ENCODE measurements at regions not wholly inside any gene's neighbourhood (a gene's known extent, or its start where the extent isn't known, plus 50 kb on each side); places are given as distances from the start of the nearest gene placed in this dataset.
"Not testable (repeated sequence)": the region's sequence is repeated elsewhere in the genome, so short reads cannot be mapped to it uniquely, and the experiment has no call there.

DNA sequence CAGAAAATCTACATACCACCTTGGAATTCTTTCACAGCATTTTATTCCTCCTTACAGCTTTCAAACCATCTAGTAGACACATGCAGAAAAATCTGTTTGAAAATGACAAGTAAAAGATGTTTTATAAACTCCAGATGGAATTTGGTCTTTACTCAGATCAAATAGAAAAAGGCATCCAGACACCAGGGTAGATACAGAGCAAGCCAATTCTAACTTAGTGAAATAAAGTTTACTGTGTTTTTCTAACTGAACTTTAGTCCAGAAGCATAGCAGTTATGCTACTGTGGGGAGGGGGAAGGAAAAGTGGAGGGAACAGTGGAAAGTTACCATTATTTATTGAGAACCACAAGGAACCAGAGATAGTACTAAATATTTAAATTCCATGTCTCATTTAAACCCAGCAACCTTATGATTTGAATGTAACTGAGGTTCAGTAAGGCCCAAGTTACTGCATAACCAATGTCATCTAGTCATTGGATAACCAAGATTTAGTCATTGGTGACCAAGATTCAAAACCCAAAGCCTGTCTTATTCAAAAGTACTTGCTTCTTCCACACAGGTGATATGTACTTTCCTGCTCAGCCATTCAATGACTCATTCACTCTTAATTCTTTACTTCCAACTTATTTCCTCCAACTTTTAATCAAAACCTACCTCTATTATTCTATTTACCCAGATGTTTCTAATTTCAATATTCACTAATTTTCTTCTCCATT, 57.7 kb downstream of the RAD51AP2 start:
- in situ Hi-C loops (cut with HindIII; ENCODE audit: low pct_ligation_motif_present, low sequenced_read_pairs), result no loop called here
- no peak for DNase-seq
- Histone ChIP-seq H3K4me3 (ENCODE audit: low read depth, low read length) (no peak overlapping the region), H3K36me3 (replicated peaks) (no peaks in the 10 kb centered on the region), H3K27ac (no peak overlapping the region), H3K27me3 (replicated peaks) (no peaks in the 10 kb centered on the region)
- TF ChIP-seq, protein P1, sequence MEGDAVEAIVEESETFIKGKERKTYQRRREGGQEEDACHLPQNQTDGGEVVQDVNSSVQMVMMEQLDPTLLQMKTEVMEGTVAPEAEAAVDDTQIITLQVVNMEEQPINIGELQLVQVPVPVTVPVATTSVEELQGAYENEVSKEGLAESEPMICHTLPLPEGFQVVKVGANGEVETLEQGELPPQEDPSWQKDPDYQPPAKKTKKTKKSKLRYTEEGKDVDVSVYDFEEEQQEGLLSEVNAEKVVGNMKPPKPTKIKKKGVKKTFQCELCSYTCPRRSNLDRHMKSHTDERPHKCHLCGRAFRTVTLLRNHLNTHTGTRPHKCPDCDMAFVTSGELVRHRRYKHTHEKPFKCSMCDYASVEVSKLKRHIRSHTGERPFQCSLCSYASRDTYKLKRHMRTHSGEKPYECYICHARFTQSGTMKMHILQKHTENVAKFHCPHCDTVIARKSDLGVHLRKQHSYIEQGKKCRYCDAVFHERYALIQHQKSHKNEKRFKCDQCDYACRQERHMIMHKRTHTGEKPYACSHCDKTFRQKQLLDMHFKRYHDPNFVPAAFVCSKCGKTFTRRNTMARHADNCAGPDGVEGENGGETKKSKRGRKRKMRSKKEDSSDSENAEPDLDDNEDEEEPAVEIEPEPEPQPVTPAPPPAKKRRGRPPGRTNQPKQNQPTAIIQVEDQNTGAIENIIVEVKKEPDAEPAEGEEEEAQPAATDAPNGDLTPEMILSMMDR (IDR thresholded peaks at IDR 0.05; ENCODE audit: low read depth, low read length, missing control alignments), result no peak

DNA sequence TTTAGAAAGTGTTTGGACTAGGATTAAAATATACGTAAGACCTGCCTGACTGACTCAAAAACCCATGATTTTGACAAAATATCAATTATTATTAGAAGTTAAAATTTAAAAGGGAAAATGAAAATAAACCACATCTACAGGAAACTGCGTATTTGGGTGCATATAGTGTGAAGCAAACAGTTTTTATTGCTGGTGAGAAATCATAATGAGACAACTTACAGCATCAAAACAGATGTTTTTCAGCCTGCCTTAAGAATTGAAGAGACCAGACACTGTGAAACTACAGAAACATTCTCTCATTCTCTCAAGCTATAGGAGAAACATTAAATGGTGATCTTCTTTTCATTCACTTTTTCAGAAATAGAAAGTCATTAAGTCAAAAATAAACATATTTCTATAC, 62.9 kb downstream of the RAD51AP2 start:
- Histone ChIP-seq H3K27ac (no peak overlapping the region), H3K27me3 (replicated peaks) (no peaks in the 10 kb centered on the region), H3K4me3 (ENCODE audit: low read depth, low read length) (no peak overlapping the region), H3K36me3 (replicated peaks) (no peaks in the 10 kb centered on the region)
- TF ChIP-seq, protein P1 (IDR thresholded peaks at IDR 0.05; ENCODE audit: low read depth, low read length, missing control alignments), result no peak
- DNase-seq, result no peak
- in situ Hi-C loops (cut with HindIII; ENCODE audit: low pct_ligation_motif_present, low sequenced_read_pairs), result no loop called here

DNA sequence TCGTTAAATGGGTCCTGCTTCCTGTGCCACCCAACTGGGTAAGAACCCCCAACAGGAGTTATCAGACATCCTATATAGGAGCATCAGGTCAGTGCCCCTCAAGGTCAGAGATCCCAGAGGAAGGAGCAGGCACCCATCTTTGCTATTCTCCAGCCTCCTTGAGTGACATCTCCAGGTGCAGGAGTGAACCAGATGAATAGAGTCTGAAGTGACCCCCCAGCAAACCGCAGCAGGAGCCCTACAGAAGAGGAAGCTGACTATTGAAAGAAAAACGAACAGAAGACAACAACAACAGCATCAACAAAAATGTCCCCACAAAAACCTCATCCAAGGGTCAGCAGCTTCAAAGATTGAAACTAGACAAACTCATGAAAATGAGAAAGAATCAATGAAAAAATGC, 72.0 kb downstream of the RAD51AP2 start:
- in situ Hi-C loops (cut with HindIII; ENCODE audit: low pct_ligation_motif_present, low sequenced_read_pairs); H3K27ac ChIP-seq; H3K4me3 ChIP-seq (ENCODE audit: low read depth, low read length); H3K36me3 ChIP-seq (replicated peaks); DNase-seq; H3K27me3 ChIP-seq (replicated peaks): not testable (repeated sequence)

DNA sequence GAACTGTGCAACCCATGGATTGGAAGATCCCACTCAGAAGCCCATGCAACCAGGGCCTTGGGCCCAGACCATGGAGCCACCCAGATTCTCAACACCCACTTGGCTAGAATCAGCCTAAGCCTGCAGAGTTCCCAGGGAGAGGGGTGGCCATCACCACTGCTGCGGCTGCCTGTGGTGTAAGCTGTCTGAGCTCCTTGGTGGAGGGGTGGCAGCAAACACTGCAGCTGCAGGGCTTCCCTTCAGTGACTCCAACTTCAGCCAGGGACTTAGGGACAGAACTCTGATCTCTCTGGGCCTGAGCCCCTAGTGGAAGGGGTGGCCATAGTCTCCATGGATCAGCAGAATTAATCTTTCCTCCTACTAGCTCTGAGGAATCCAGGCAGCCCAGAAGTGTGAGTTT, 72.5 kb downstream of the RAD51AP2 start:
- Histone ChIP-seq H3K36me3 (replicated peaks) (no peaks in the 10 kb centered on the region), H3K4me3 (ENCODE audit: low read depth, low read length) (no peak overlapping the region), H3K27ac (no peak overlapping the region), H3K27me3 (replicated peaks) (no peaks in the 10 kb centered on the region)
- TF ChIP-seq, protein P1 (IDR thresholded peaks at IDR 0.05; ENCODE audit: low read depth, low read length, missing control alignments), result no peak
- DNase-seq, result no peak
- in situ Hi-C loops (cut with HindIII; ENCODE audit: low pct_ligation_motif_present, low sequenced_read_pairs), result no loop called here

DNA sequence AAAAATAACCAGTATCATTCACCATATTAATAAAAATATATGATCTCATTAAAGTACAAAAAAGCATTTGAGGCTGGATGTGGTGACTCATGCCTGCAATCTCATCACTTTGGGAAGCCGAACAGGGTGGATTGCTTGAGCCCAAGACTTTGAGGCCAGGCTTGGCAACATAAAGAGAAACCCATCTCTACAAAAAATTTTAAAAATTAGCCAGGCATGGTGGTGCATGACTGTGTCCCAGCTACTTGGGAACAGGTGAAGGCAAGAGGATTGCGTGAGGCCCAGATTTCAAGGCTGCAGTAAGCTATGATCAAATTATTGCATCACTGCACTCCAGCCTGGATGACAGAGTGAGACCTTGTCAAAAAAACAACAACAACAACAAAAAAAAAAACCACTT, 75.9 kb downstream of the RAD51AP2 start:
- in situ Hi-C loops (cut with HindIII; ENCODE audit: low pct_ligation_motif_present, low sequenced_read_pairs), result no loop called here
- H3K27ac ChIP-seq, result no peak overlapping the region
- H3K4me3 ChIP-seq (ENCODE audit: low read depth, low read length), result no peak overlapping the region
- no peaks in the 10 kb centered on the region for H3K27me3 ChIP-seq (replicated peaks)
- H3K36me3 ChIP-seq (replicated peaks), result no peaks in the 10 kb centered on the region
- peak; percentile 63 for DNase-seq
- TF ChIP-seq, protein P1 (IDR thresholded peaks at IDR 0.05; ENCODE audit: low read depth, low read length, missing control alignments), result no peak

DNA sequence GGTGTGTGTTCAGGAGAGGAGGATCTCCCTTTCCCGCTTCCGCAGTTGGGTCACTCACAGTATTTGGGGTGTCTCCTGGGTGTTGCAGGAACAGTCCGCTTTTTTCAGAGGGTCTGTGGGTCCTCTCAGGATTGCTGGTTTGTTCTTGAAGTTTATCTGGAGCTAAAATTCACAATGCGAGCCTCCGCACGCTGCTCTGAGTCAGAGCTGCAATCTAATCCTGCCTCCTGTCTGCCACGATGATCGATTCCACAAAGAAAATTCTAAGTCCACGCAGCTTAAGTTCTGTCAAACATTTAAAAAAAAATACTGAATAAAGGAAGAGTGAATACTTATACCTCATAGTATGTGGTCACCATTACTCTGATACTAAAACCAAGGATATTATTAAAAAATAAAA, 76.5 kb downstream of the RAD51AP2 start:
- no peak for DNase-seq
- Histone ChIP-seq H3K27me3 (replicated peaks) (no peaks in the 10 kb centered on the region), H3K36me3 (replicated peaks) (no peaks in the 10 kb centered on the region), H3K27ac (no peak overlapping the region), H3K4me3 (ENCODE audit: low read depth, low read length) (no peak overlapping the region)
- TF ChIP-seq, protein P1 (IDR thresholded peaks at IDR 0.05; ENCODE audit: low read depth, low read length, missing control alignments), result no peak
- in situ Hi-C loops (cut with HindIII; ENCODE audit: low pct_ligation_motif_present, low sequenced_read_pairs), result no loop called here

All from brain microvascular endothelial cell (primary cell).